ENCODE measurements at regions not wholly inside any gene's neighbourhood (a gene's known extent, or its start where the extent isn't known, plus 50 kb on each side); places are given as distances from the start of the nearest gene placed in this dataset.

GRCh38 chr6:50272611-50273010 lies 222.9 kb upstream of the DEFB112 start:
- Histone ChIP-seq H2AK5ac (ENCODE audit: low read length) (no peak overlapping the region), H4K8ac (ENCODE audit: low read depth, low read length) (no peak overlapping the region), H4K12ac (ENCODE audit: low read depth, low read length) (no peak overlapping the region), H3K23ac (ENCODE audit: low read length) (no peak overlapping the region), H3K18ac (ENCODE audit: low read length) (no peak overlapping the region), H3K4me3 (ENCODE audit: low read depth, low read length) (no peak overlapping the region), H2BK12ac (ENCODE audit: low read length) (no peak overlapping the region), H3K27me3 (ENCODE audit: insufficient read depth, low read length) (no peaks in the 10 kb centered on the region), H3K79me2 (ENCODE audit: control insufficient read depth, insufficient read depth, low read length, poor library complexity) (no peaks in the 10 kb centered on the region), H2AFZ (ENCODE audit: insufficient read depth, low read length, poor library complexity) (no peak overlapping the region), H3K9ac (ENCODE audit: low read length) (no peak overlapping the region), H3K27ac (ENCODE audit: low read depth, low read length) (no peak overlapping the region), H3K4ac (ENCODE audit: low read depth, low read length) (no peak overlapping the region), H2BK5ac (ENCODE audit: low read depth, low read length, poor library complexity) (no peak overlapping the region), H3K9me3 (ENCODE audit: insufficient read depth, low read depth, low read length) (no peaks in the 10 kb centered on the region), H3K4me1 (ENCODE audit: control insufficient read depth in 1 of 2, insufficient read depth in 2 of 2, low read length in 2 of 2) (no peaks in the 10 kb centered on the region), H4K91ac (ENCODE audit: low read depth, low read length) (no peak overlapping the region), H3K36me3 (ENCODE audit: control insufficient read depth in 1 of 2, insufficient read depth in 2 of 2, low read length in 2 of 2) (no peaks in the 10 kb centered on the region), H3K4me2 (ENCODE audit: low read length) (no peak overlapping the region), H3K14ac (ENCODE audit: low read length) (no peak overlapping the region), H3K79me1 (ENCODE audit: low read length) (no peaks in the 10 kb centered on the region), H2BK120ac (ENCODE audit: insufficient read depth, low read length, poor library complexity) (no peak overlapping the region)
- DNase-seq, result no peak

GRCh38 chr6:50276771-50277261 lies 227.1 kb upstream of the DEFB112 start:
- no peaks in the 10 kb centered on the region for H3K4me1 ChIP-seq (ENCODE audit: control insufficient read depth in 1 of 2, insufficient read depth in 2 of 2, low read length in 2 of 2)
- no peak overlapping the region for H2AFZ ChIP-seq (ENCODE audit: insufficient read depth, low read length, poor library complexity)
- H3K27ac ChIP-seq (ENCODE audit: low read depth, low read length), result no peak overlapping the region
- no peak overlapping the region for H3K4me3 ChIP-seq (ENCODE audit: low read depth, low read length)
- no peak overlapping the region for H4K12ac ChIP-seq (ENCODE audit: low read depth, low read length)
- H3K23ac ChIP-seq (ENCODE audit: low read length), result no peak overlapping the region
- H2AK5ac ChIP-seq (ENCODE audit: low read length), result no peak overlapping the region
- H3K4me2 ChIP-seq (ENCODE audit: low read length), result no peak overlapping the region
- no peak overlapping the region for H3K4ac ChIP-seq (ENCODE audit: low read depth, low read length)
- no peak overlapping the region for H2BK12ac ChIP-seq (ENCODE audit: low read length)
- H3K14ac ChIP-seq (ENCODE audit: low read length), result no peak overlapping the region
- no CpG with 5 or more reads among the region's 5 CpGs for WGBS (ENCODE audit: extremely low coverage, insufficient coverage, insufficient read length)
- no peaks in the 10 kb centered on the region for H3K36me3 ChIP-seq (ENCODE audit: control insufficient read depth in 1 of 2, insufficient read depth in 2 of 2, low read length in 2 of 2)
- no peaks in the 10 kb centered on the region for H3K79me1 ChIP-seq (ENCODE audit: low read length)
- no peak overlapping the region for H2BK5ac ChIP-seq (ENCODE audit: low read depth, low read length, poor library complexity)
- H3K27me3 ChIP-seq (ENCODE audit: insufficient read depth, low read length), result no peaks in the 10 kb centered on the region
- H2BK120ac ChIP-seq (ENCODE audit: insufficient read depth, low read length, poor library complexity), result no peak overlapping the region
- no peak overlapping the region for H4K8ac ChIP-seq (ENCODE audit: low read depth, low read length)
- H3K79me2 ChIP-seq (ENCODE audit: control insufficient read depth, insufficient read depth, low read length, poor library complexity), result no peaks in the 10 kb centered on the region
- H4K91ac ChIP-seq (ENCODE audit: low read depth, low read length), result no peak overlapping the region
- no peak overlapping the region for H3K18ac ChIP-seq (ENCODE audit: low read length)
- no peak overlapping the region for H3K9ac ChIP-seq (ENCODE audit: low read length)
- H3K9me3 ChIP-seq (ENCODE audit: insufficient read depth, low read depth, low read length), result no peaks in the 10 kb centered on the region
- no peak for DNase-seq

- Histone ChIP-seq H2BK120ac (ENCODE audit: insufficient read depth, low read length, poor library complexity) (no peak overlapping the region), H3K79me1 (ENCODE audit: low read length) (no peaks in the 10 kb centered on the region), H3K4me3 (ENCODE audit: low read depth, low read length) (no peak overlapping the region), H3K9me3 (ENCODE audit: insufficient read depth, low read depth, low read length) (no peaks in the 10 kb centered on the region), H3K79me2 (ENCODE audit: control insufficient read depth, insufficient read depth, low read length, poor library complexity) (no peaks in the 10 kb centered on the region), H3K27me3 (ENCODE audit: insufficient read depth, low read length) (no peaks in the 10 kb centered on the region), H4K8ac (ENCODE audit: low read depth, low read length) (no peak overlapping the region), H3K9ac (ENCODE audit: low read length) (no peak overlapping the region), H2BK5ac (ENCODE audit: low read depth, low read length, poor library complexity) (no peak overlapping the region), H2AFZ (ENCODE audit: insufficient read depth, low read length, poor library complexity) (no peak overlapping the region), H3K18ac (ENCODE audit: low read length) (no peak overlapping the region), H3K4ac (ENCODE audit: low read depth, low read length) (no peak overlapping the region), H4K12ac (ENCODE audit: low read depth, low read length) (no peak overlapping the region), H3K36me3 (ENCODE audit: control insufficient read depth in 1 of 2, insufficient read depth in 2 of 2, low read length in 2 of 2) (no peaks in the 10 kb centered on the region), H2AK5ac (ENCODE audit: low read length) (no peak overlapping the region), H2BK12ac (ENCODE audit: low read length) (no peak overlapping the region), H4K91ac (ENCODE audit: low read depth, low read length) (no peak overlapping the region), H3K14ac (ENCODE audit: low read length) (no peak overlapping the region), H3K23ac (ENCODE audit: low read length) (no peak overlapping the region), H3K27ac (ENCODE audit: low read depth, low read length) (no peak overlapping the region), H3K4me2 (ENCODE audit: low read length) (no peak overlapping the region), H3K4me1 (ENCODE audit: control insufficient read depth in 1 of 2, insufficient read depth in 2 of 2, low read length in 2 of 2) (no peaks in the 10 kb centered on the region)
- no CpG with 5 or more reads among the region's 2 CpGs for WGBS (ENCODE audit: extremely low coverage, insufficient coverage, insufficient read length)
- DNase-seq, result no peak
Measured at GRCh38 chr6:50277774-50278173, 228.0 kb upstream of the DEFB112 start.

- no peak overlapping the region for H3K14ac ChIP-seq (ENCODE audit: low read length)
- no peak overlapping the region for H3K27ac ChIP-seq (ENCODE audit: low read depth, low read length)
- H2AK5ac ChIP-seq (ENCODE audit: low read length), result no peak overlapping the region
- H2BK120ac ChIP-seq (ENCODE audit: insufficient read depth, low read length, poor library complexity), result no peak overlapping the region
- no peak overlapping the region for H4K12ac ChIP-seq (ENCODE audit: low read depth, low read length)
- no peak for DNase-seq
- H3K9me3 ChIP-seq (ENCODE audit: insufficient read depth, low read depth, low read length), result no peaks in the 10 kb centered on the region
- no peak overlapping the region for H3K18ac ChIP-seq (ENCODE audit: low read length)
- no peaks in the 10 kb centered on the region for H3K4me1 ChIP-seq (ENCODE audit: control insufficient read depth in 1 of 2, insufficient read depth in 2 of 2, low read length in 2 of 2)
- no peaks in the 10 kb centered on the region for H3K27me3 ChIP-seq (ENCODE audit: insufficient read depth, low read length)
- no peak overlapping the region for H3K4ac ChIP-seq (ENCODE audit: low read depth, low read length)
- H4K91ac ChIP-seq (ENCODE audit: low read depth, low read length), result no peak overlapping the region
- H4K8ac ChIP-seq (ENCODE audit: low read depth, low read length), result no peak overlapping the region
- H3K9ac ChIP-seq (ENCODE audit: low read length), result no peak overlapping the region
- no peak overlapping the region for H2BK5ac ChIP-seq (ENCODE audit: low read depth, low read length, poor library complexity)
- H3K4me3 ChIP-seq (ENCODE audit: low read depth, low read length), result no peak overlapping the region
- H2AFZ ChIP-seq (ENCODE audit: insufficient read depth, low read length, poor library complexity), result no peak overlapping the region
- no peak overlapping the region for H3K23ac ChIP-seq (ENCODE audit: low read length)
- H3K79me2 ChIP-seq (ENCODE audit: control insufficient read depth, insufficient read depth, low read length, poor library complexity), result no peaks in the 10 kb centered on the region
- H2BK12ac ChIP-seq (ENCODE audit: low read length), result no peak overlapping the region
- no peaks in the 10 kb centered on the region for H3K79me1 ChIP-seq (ENCODE audit: low read length)
- H3K4me2 ChIP-seq (ENCODE audit: low read length), result no peak overlapping the region
- H3K36me3 ChIP-seq (ENCODE audit: control insufficient read depth in 1 of 2, insufficient read depth in 2 of 2, low read length in 2 of 2), result no peaks in the 10 kb centered on the region
- WGBS (ENCODE audit: extremely low coverage, insufficient coverage, insufficient read length), result no CpG with 5 or more reads among the region's 2 CpGs
Measured at GRCh38 chr6:50278663-50279062, 228.9 kb upstream of the DEFB112 start.
